ENCODE measurements at regions not wholly inside any gene's neighbourhood (a gene's known extent, or its start where the extent isn't known, plus 50 kb on each side); places are given as distances from the start of the nearest gene placed in this dataset.
"Not testable (repeated sequence)": the region's sequence is repeated elsewhere in the genome, so short reads cannot be mapped to it uniquely, and the experiment has no call there.

DNA sequence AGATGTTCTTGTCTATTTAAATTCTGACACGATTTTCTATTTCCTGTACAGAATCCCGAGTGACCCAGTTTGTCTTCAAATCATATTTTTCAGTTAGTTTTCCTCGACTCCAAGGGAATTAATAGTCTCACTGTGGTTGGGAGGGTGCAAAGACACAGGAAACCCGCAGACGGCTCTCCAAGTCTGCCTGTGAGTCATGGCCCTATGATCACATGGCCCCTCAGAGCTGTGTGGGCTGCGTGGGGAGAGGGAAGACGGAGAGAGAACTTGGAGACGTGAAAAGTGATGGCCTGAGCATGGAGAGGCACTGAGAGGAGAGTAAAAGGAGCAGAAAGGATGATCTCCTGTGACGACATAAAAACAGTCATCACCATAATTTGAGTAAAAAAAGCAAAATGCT is 989.9 kb downstream of the DCDC2C start:
- no peak for DNase-seq (ENCODE audit: low read depth in 3 of 3)

DNA sequence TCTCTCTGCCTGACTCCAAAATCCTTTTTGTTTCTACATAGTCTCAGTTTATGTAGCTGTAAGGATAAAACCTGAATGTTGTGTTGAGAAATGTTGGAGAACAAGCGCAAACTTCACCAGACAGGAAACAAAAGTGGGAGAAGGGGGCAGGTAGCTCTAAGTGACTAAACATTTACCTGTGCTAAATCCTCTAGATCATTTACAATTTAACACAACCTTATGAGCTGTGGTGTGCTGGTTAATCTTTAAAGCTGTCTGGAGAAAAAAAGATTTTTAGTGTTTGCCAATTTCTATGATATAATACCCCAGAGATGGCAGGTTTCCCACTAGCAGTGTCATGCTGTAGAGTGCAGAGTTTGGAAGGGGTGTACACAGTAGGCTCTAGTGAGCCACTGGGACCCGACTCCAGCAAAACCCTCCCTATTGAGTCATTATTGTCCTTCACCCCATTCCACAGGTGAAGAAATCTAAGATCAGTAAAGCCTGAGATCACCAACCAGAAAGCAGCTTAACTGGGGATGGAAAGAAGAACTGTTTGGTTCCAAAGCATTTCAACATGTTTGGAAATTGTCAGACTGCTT is 992.0 kb downstream of the DCDC2C start:
- no peak for DNase-seq (ENCODE audit: low read depth in 3 of 3)

DNA sequence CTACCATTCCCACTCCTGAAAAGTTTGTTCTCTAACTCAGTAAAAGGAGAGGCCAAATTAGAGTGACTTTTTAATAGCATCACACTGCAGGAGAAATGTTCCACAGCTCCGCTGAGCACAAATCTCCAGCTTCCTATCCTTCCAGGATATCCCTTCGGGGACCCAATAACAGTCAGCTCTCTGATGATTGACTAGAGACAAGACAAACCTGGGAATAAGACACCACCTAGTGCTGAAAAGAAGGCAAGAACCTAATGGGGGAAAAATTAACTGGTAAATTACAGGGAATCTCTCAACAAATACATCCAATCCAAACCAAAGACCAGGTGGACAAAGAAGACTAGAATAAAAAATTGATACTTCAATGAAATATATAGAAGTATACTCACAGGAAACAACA is 977.1 kb upstream of the SOX11 start:
- DNase-seq (ENCODE audit: low read depth in 3 of 3) = no peak

DNA sequence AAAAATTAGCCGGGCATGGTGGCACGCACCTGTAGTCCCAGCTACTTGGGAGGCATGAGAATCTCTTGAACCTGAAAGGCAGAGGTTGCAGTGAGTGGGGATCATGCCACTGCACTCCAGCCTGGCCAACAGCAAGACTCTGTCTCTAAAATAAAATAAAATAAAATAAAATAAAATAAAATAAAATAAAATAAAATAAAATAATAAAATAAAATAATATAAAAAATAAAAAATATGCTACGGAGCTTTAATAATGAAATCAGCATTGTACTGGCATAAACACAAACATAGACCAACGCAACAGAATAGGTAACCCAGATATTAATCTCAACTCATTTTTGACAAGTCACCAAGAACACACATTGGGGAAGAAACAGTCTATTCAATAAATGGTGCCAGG is 973.4 kb upstream of the SOX11 start:
- no peak for DNase-seq (ENCODE audit: low read depth in 3 of 3)

DNA sequence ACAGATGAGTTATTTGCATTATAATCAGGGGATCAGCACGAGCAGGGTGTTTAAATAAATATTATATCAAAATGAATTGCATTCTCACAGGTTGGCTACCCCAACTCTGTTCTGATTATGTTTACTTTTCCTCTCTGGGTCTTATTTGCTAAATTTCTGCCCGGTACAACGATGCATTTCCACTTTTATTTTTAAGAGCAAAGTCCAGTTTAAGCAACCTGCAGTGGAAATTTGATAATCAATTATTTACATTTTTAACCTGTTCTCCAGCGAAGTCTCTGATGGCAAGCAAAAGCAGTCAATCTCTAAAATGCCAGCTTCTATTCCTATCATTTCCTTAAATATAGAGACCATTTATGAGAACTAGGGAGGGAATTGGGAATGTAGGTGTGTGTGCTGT is 966.6 kb upstream of the SOX11 start:
- DNase-seq (ENCODE audit: low read depth in 3 of 3) = no peak

DNA sequence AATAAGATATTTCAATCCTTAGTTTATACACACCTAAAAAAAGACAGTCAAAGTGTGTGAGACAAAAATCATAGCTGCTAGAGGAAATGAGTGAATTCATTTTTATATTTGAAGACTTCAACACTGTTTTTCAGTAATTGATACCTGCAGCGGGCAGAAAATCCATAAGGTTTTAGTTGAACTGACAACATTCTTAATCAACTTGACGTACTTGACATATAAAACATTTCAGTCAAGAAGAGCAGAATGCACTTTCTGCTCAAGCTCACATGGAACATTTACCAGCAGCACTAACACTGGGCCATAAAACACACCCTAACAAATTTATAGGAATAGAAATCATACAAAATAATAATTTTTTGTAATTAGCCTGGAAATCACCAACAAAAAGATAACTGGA is 959.6 kb upstream of the SOX11 start:
- no peak for DNase-seq (ENCODE audit: low read depth in 3 of 3)

DNA sequence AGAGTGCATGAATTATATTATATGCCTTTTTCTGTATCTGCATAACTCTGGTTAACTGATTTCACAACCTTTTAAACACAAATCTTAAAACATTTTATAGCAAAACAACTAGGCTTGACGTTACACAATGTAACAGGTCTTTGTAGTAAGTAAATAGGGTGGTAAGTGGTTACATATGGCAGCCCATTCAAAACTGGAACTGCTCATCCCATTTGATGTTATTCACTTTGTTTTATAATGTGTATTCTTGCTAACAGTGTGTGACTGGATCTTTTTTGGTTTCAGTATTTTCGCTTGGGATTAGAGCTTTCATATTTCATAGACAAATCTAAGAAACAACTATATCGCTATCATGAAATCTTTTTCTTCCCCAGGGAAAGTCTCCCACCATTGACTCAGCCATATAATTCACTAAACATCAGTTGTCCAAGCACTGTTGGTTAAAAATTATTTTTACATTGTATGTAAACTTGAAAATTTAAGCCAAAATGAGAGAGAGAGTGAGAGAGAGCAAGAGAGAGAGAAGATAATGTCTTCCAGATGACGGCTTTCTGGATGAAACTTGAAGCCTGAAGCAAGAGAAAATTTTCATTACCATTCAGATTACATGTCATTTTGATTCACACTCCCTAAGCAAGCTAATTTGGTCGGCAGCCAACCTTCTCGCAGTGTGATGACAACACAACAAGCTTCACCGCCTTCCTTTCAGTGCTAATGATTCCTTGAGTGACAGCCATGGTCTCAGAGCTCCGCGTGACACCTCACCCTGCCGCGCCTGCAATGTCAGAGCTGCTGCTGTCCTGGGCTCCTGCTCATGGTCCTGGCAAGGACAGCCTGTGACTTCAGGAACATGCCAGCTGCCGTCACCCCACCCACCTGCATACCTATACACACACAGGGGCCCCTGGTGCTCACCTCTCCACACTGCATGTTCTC is 946.9 kb upstream of the SOX11 start:
- DNase-seq (ENCODE audit: low read depth in 3 of 3) = no peak

DNA sequence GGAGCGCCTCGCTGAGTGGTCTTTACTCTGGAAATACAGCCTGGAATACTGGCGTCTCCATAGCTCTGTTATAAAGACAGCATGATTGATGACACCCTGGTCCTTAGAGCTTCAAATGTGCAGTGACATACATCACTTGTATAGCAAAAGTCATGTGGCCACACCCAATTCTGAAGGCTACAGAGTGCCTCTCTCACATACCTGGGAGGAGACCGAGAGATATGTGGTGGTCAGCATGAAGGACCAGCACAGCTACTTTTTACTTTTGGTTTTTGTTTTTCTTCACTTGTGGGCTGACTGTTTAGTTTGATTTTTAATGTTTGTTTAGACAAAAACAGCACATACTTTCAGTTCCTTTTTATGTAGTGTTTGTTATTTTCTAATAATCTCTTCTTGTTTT is 938.5 kb upstream of the SOX11 start:
- DNase-seq (ENCODE audit: low read depth in 3 of 3) = no peak

DNA sequence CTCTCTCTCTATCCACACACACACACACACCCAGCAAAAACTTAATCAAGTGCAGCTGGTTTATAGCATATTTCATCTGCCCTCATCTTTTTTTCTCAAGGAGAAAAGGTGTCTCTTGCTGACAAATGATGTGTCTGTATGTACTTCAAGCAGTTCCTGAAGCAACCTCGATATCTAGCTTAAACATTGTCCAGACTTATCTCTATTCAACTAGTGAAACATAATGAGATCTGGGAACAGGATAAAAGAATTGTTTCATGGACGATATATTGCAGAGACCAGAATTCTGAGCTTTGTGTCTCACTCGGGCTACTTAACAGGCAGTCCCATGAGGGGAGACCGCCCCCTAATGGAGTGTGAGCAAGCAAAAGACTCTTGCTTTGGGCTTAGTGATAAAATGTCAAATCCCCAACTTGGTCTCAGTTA is 929.2 kb upstream of the SOX11 start:
- DNase-seq (ENCODE audit: low read depth in 3 of 3) = peak in 1 of 3 experiments; percentile 0

DNA sequence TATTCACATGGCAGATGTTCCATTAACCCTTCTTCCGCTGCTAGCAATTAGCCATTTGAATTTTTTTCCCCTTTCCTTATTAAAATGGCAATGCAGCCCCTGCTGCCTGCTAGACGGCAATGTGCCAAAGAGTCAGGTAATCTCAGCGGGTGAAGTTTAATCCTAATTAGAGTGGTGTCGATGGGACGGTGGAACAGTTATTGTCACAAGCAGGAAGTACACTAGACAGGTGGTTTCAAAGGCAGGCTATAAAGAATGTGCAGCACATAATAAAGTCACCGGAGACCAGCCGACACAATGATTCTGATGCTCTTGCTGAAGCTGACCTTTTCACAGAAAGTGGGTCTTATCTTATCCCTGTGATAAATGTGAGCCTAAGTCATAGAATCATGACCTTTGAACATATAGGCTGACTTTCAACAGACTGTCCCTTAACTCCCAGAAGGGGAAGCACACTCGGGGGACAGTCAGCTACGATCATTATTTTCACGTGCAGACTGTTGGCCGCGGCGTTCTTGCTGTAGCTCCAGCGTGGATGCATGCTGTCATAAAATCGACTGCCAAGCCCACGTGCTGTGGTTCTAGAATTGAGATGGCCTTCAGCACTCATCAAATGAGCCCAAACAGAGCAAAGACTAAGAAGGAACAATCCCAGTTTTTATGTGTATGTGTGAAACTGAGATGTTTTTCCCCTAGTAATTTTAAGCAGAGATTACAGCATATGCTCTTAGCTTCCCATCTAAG is 926.2 kb upstream of the SOX11 start:
- no peak for DNase-seq (ENCODE audit: low read depth in 3 of 3)

DNA sequence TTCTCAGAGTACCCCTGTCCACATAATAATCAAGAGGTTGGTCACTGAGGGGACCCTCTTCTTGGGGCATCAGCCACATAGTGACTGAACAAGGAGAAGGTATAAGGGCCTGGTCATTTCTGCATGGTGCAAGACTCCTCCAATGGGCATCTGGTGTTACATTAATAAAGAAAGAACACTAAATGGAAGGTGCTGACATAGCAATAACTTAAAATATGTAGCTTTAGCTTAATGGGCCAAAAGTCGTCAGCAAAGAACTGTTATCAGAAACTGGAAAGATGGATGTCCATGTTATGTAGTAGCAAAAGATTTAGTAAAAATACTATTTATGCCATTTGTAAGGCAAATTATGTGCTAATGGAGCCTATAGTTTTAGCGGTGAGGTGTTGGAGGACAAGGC is 916.5 kb upstream of the SOX11 start:
- DNase-seq (ENCODE audit: low read depth in 3 of 3) = no peak

DNA sequence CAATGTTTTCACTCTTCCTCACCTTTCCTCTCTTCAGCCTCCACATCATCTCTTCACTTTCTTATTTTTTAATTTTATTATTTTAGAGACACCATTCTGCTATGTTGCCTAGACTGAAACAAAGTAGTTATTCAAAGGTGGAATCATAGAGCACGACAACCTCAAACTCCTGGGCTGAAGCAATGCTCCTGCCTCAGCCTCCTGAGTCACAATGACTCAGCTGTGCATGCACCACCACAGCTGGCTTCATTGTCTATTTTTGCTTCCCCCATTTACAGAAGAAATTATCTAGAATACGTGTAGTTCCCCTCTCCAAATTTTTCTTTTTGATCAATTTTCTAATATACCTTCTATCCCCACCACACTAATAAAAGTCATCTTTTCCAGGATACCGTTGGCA is 911.5 kb upstream of the SOX11 start:
- no peak for DNase-seq (ENCODE audit: low read depth in 3 of 3)

DNA sequence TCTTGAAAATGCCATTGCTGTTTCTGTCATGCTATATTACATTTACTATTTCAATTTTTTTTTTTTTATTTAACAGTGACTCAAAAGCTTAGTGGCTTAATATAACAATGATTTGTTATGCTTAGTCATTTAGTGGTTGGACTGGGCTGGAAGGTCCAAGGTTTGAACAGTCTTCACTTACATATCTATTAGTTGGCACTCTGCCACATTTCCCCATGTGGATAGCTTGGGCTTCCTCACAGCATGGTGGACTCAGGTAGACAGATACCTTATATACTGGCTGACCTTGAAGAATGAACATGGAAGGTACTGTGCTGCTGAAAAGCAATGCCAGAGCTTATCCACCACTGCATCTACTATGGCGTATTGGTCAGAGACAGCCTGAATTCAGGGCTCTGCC is 909.5 kb upstream of the SOX11 start:
- no peak for DNase-seq (ENCODE audit: low read depth in 3 of 3)

DNA sequence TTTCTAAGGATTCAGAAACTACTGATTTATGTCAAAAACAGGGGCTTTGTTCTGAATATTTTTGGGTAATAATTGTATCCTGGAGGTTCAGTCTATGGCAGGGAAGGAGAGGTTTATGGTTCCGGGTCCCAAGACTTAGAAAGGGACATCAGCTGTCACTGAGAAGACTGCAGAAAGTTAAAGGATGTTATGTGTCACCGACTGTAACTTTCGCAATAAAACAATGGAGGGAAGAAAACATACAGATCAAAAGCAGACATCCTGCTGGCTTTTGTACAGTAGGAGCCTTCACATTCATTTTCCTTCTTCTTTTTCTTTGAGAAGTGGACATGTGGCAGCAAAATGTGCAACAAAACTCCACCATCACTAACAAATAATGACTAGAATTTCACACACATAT is 900.7 kb upstream of the SOX11 start:
- no peak for DNase-seq (ENCODE audit: low read depth in 3 of 3)

DNA sequence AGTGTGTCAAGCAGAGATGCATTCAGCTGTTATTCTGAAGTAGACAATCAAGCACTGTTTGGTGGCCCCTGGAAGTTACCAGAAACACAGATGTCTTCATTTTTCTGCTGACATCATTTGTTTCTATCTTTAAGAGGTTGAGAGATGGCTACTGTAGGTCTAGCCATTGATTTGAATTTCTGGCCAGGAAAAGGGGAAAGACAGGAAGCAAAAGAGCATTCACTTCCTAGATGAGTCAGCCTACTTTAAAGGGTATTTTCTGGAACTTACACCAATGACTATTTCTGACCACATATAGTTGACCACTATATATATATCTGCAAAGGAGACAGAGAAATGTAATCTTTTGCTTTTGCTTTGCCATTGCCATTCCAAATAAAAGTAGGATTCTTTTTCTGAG is 900.1 kb upstream of the SOX11 start:
- no peak for DNase-seq (ENCODE audit: low read depth in 3 of 3)

DNA sequence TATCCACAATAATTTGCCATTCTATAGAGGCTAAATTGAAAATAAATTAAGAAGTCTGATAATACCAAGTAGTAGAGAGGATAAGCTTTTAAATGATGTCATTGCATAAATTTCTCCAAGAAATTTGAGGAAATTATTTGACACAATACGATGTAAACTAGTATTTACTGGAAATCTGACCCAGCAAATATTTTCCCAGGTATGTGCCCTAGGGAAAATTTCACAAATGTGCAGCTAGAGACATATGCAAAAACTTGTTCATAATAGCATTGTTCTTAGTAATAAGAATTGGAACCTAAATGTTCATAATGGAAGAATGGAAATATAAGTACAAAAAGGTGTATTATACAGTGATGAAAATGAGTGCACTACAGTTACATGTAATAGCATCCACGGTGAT is 888.8 kb upstream of the SOX11 start:
- DNase-seq (ENCODE audit: low read depth in 3 of 3) = no peak

DNA sequence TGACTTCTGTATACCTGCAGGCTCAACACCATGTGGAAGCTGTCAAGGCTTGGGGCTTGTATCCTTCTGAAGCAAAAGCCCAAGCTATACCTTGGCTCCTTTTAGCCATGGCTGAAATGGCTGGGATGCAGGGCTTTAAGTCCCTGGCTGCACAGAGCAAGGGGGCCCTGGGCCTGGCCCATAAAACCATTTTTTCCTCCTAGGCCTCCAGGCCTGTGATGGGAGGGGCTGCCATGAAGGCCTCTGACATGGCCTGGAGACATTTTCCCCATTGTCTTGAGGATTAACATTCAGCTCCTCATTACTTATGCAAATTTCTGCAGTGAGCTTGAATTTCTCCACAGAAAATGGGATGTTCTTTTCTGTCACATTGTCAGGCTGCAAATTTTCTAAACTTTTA is 878.0 kb upstream of the SOX11 start:
- DNase-seq (ENCODE audit: low read depth in 3 of 3) = not testable (repeated sequence)

DNA sequence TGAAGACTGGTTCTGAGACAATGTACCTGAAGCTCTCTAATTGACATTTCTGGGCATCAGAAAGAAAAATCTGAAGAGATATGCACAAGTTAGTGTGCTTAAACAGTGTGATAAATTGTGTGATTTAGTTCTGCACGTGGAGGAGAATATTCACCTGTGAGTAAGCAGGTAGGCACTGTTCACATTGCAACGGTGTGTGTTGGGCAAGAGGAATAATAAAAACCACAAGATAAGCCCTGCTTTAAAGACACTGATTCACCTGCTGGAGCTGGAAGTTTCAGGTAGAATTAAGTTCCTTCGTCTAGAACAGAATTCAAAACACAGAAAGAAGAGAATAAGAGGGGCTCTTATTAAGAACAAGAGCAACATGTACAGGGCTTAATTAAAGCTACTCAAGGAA is 864.3 kb upstream of the SOX11 start:
- DNase-seq (ENCODE audit: low read depth in 3 of 3) = no peak

DNA sequence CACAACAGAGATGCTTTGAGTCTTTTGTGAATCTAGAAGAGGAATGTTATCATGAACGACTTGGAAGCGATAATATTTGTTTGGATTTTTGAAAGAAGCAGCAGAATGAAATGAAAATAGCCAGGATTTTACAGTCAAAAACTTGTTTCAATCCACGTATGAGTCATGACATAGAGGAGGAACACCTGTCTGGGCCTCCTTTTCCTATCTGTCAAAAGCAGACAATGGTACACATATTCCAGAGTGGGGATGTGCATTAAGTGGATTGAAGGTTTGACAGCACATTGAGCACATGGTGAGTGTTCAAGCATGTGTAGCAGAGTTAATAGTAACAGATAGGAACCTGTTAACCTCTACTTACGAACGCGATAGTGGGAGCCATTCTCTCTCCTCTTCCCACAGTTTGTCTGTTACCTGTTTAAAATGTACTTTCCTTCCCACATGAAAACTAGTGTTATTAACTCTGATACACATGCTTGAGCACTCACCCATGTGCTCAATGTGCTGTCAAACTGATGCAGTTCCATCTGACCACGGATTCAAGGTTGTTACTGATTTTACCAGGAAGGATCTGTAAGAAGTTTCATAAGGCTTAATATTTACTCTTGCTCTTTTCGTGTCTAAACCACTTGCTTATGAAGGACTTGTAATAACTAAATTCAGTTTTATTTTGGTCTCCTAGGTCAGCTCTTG is 863.4 kb upstream of the SOX11 start:
- DNase-seq (ENCODE audit: low read depth in 3 of 3) = no peak

DNA sequence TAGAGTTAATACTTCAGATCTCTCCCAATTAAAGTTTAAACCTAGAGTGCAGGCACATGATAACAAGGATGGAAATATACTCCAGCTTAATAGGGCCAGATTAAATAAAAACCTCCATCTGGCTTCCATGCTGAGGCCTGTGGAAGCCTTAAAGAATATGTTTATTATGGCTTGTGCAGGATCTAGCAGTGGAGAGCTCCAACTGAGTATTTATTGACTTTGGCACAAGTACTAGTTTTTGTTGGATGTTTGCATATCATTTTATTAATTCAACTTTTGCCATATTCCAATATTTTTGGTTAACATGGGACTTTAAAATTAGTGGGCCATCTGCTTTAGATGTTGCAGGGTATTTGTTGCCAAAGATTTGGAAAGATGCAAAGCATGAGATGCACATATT is 860.4 kb upstream of the SOX11 start:
- no peak for DNase-seq (ENCODE audit: low read depth in 3 of 3)

DNA sequence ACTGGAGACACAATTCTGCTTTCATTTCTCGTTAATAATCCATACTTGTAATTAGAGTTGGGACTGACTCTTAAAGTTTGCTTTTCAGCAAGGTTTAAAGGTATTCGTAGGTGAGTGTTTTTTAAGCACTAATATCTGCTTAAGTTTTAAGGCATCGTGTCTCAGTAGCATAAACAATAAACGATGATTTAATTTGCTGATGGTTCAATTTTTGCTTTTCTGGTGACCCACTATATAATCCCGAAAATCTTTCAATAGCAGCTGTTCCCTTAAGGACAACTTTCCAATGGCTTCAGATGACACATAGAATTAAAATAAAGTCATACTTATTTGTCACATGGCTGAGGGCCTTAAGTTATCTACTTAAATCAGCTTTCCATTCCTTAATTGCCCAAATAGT is 859.5 kb upstream of the SOX11 start:
- no peak for DNase-seq (ENCODE audit: low read depth in 3 of 3)

DNA sequence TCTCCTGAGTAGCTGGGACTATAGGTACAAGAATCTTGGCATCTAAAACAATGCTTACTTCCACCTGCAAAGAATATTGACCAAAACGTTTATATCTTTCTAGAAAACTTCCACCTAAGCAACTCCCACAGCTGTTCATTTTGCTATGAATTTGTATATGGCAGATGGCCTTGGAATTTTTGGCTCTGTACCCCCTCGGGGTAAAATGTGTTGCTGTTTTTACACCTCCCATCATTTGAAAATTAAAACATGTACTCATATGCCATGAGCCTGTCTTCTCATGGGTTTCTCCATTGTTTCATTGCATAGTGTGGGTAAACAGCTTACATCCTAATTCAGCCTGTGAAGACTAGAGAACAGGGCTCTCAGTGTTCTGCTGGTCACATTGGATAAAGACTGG is 853.6 kb upstream of the SOX11 start:
- no peak for DNase-seq (ENCODE audit: low read depth in 3 of 3)
